NCI-H1105 treated with DMSO at 0.1 percent for 48 hours (cell line): ENCODE measurements at regions not wholly inside any gene's neighbourhood (a gene's known extent, or its start where the extent isn't known, plus 50 kb on each side); places are given as distances from the start of the nearest gene placed in this dataset.

ENCODE experiments used
- DNase-seq: peaks from one replicate; lab custom pipeline; 2025; lab: John Stamatoyannopoulos, UW

DNA sequence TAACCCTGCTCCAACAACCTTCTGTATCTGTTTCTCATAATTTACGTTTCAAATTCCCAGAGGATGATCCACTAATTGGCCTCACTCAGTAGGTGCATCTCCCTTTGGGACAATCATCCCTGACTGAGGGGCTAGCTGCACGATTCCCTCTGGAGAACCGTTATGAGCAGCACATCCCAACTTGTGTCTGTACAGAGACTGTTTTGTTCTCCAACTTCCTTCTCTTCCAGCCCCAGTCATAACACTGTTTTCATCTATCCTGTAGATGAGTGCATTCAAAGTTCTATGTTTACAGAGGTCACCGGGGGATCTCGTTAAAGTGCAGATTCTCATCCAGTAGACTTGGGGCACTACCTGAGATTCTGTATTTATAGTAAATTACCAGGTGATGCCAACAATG lies 187.2 kb downstream of the REEP3 start:
- DNase-seq: no peak

DNA sequence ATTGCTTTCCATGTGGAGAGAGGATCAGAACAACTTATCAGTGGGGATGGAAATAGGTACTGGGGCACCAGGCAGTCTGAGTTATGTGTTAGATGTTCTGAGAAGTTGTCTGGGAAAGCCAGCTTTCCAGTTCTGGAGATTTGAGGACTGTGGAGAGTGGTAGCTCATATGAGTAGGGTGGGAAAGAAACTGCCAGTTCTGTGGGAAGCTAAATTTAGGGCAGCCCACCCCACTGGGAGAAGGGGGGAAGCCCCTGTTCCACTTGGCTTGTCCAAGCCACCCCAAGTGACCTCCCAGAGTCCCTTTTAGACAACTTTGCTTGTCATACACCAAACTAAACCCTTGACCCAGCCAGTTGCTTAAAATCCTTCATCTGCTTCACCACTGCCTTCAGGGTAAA lies 189.5 kb downstream of the REEP3 start:
- DNase-seq: no peak

DNA sequence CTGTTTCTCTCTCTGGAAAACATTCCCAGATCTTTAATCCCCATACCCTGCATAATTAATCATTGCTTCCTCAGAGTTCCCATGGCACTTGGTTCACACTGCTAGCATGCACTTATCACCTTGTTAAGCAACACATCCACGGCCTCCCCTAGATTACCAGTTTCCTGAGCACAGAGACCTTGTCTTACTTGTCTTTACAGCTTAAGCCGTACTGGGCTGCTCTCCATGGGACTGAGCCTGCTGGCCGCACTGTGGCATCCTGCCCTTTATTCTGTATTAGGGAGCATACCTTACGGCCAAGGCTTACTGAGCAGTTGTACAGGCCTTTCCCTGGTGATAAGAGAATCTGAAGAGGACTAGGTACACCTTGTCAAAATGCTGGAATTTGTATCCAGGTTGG lies 190.2 kb downstream of the REEP3 start:
- no peak for DNase-seq

DNA sequence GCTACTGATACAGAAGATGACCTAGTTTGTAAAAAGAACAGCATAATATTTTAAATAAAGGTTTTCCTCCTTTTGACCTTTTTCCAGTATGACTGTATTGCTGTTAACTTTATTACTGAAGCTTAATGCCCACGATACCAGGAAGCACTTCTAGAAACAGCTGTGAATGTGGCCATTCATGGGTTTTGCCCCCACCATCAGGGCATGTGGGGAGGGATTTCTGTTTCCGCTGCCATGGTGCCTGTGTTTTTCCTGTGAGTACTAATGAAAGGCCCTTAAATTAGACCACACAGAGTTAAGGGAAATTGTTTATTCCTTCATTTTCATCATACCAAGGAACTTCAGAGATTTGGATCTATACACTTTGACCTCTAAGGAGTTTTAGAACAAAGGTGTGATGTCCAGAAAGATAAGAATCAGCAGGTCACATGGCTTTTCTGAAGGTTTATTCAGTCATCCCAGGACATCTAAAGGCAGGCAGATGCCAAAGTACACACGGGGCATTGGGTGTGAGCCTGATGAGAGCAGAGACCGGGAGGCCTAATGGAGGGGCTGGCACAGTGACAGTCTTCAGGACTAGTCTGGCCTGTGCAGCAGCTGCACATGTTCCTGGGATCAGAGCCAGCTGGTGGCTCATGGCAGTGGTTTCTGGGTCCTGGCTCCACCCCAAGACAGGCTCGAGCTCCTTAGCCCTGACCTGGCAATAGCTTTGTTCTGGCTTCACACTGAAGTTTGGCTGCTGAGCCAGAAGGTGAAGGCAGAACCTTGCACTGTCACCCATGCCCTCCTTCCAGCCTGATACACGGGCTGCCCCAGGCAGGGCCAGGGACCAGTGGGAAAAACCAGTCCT lies 190.9 kb downstream of the REEP3 start:
- peak; percentile 94 for DNase-seq

- DNase-seq: no peak
Measured at GRCh38 chr10:63712717-63713115, 191.5 kb downstream of the REEP3 start.

DNA sequence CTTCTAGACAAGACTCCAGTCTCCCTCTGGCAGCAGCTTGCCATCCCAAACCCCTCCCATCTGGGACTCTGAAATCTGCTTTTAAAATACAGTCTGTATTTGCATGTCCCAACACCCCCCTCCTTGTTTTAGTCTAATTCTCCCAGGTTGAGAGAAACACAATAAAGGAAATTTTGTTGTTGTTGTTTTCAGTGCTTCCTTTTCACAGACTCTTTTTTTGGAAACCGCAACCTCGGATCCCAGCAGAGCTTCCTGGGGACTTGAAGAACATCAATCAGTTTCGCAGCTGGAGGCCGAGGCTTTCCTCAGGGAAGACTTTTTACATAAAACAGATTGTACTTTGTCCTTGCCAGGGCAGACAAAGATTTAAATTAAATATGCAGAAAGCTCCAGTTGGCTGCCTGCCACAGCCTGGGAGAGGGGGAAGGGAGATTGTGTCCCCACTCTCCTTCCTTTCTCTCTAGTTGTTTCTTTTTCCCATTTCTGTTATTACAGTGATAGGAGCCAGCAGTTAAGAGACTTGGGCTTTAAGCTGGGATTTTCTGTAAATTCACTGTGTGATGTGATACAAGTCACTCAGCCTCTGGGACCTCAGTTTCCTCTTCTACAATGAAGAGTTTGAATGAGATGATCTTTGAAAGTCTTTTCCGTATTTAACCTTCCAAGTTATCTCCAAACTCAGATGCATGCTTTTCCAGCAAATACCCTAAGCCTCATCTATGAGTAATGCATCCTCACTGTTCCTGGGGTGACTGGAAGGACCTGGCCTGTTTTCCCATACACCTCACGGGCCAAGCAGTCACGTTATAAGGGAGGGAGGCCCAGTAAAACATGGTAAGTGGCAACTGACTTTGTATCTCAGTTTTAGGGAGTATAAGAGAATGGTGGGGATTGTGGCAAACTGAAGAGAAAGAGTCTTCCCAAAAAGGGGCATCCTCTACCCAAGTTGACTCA lies 192.3 kb downstream of the REEP3 start:
- DNase-seq: peak; percentile 68

- DNase-seq: no peak
Measured at GRCh38 chr10:63716016-63716580, 194.9 kb downstream of the REEP3 start.

DNA sequence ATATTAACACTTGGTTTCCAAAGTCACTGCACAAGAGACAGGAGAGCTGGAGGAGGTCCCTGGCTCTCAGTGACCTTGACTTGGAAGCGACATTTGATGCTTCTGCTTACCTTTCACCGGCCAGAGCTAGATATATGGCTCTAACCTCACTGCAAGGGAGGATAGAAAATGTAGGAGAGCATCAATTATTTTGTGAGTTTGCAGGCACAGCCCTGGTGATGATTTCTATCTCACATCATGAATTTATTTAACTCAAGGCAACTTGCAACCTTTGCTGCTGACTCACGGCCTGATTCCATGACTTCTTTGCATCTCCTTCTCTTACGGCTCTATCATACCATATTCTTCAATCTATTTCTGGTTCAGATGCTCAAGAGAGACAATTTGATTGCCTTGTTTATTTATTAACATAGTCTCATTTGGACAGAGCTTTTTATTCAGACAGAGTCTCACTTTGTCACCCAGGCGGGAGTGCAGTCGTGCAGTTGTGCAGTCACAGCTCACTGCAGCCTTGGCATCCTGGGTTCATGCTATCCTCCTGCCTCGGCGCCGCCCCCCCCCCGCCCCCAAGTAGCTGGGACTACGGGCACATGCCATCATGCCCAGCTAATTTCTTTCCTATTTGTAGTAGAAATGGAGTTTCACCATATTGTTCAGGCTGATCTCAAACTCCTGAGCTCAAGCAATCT lies 196.0 kb downstream of the REEP3 start:
- no peak for DNase-seq

DNA sequence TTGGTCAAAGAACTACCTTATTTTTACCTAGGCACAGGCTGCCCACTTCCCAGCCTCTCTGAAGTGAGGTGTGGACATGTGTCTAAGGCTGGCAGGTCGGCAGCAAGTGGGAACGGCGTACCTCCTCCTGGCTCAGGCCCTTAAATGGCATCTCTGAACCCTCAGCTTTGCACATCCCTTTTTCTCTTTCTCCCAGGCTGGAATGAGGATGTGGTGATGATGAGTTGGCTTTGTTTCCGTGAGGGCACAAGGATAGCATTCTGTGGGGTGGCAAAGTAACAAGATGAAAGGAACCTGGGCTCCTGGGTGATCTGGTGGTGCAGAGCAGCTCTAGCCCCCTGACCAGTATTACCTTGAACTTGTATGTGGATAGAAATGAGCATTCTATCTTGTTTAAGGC lies 196.8 kb downstream of the REEP3 start:
- DNase-seq: no peak

- DNase-seq: no peak
Measured at GRCh38 chr10:63718421-63718820, 197.2 kb downstream of the REEP3 start.

- no peak for DNase-seq
Measured at GRCh38 chr10:63719226-63719856, 198.1 kb downstream of the REEP3 start.

DNA sequence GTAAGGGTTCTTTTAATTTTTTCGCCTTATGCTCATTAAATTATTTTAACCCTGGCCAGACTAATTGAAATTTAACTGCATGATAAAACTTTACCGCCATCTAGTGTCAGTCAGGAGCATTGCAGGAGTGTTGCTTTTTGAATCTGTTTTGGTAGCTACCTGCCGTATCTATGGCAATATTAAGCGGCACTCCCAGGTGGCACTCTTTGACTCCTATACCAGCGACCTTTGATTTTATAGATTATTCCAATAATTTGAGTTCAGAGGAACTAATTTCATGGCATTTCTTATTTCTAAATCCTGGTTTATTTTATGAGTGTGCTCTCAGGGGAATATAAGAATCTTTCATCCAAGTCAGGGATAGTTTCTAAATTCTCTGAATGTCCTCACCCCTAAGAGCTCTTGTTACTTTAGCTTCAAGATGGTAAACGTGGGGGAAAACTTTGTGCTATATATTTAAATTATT lies 198.9 kb downstream of the REEP3 start:
- DNase-seq: peak; percentile 75

DNA sequence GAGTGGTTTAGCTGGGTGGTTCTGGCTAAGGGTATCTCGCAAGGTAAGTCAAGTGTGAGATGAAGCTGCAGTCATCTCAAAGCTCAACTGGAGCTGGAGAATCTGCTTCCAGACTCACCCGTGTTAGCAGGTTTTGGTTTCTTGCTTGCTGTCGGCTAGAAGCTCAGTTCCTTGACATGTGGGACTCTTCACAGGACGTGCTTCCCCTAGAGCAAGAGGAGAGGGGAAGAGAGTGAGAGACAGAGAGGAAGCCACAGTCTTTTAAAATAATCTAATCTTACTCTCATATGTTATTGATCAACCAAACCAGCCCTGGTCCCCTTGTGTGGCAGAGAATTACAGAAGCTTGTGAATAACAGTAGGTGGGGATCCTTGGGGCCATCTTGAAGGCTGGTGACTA lies 199.5 kb downstream of the REEP3 start:
- no peak for DNase-seq

GRCh38 chr10:63722537-63722936 lies 201.3 kb downstream of the REEP3 start:
- DNase-seq: no peak

DNA sequence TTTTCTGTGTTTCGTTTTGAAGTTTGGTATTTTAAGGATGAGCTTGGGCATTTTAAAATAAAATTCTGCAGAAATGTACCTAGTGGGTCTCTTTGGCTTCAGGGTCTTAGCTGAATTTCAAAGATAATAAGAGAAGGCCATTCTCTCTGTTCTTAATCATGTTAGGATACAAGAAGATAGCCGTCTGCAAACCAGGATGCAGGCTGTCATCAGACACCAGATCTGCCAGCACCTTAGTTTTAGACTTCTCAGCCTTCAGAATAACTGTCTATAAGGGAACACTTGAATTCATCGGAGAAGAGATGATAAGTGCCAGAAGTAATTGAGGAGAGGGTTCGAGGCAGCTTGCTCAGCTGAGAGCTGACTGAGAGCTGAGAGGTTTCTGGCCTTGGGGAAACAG lies 202.1 kb downstream of the REEP3 start:
- no peak for DNase-seq

DNA sequence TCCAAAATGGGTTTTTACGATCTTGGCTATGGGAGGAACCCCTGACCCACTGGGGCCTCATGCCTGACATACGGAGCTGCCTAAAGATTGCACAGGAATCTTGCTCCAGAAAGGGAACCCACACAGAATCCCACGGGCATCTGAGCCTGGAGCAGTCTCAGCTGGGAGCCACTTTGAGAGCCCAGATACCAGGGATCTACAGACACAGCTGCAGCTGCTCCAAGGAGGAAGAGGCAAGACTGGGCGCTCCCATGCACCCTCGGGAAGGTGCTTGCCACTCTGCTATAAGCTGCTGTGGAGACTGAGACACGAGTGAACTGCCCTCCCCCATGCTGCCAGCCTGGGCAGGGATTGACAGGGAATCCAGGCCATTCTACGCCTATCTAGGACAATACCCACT lies 202.5 kb downstream of the REEP3 start:
- DNase-seq: no peak

DNA sequence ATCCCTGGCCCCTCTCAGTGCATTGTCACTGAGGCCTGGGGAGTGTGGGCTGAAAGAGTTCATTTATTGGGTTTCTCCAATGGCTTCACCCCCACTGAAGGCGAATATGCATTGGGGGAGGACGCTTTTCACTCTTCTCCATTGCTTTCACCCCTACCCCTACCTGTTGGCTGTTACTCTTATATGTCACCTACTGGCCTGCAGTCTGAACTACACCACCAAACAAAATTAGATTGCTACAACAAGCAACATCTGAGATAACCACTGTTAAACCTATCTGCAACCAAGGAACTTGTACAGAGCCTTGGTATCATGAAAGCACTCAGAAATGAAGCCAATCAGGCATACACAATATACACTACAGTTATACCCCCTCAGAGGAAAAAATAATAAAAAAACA lies 203.7 kb downstream of the REEP3 start:
- no peak for DNase-seq

- no peak for DNase-seq
Measured at GRCh38 chr10:63726867-63727266, 205.7 kb downstream of the REEP3 start.

DNA sequence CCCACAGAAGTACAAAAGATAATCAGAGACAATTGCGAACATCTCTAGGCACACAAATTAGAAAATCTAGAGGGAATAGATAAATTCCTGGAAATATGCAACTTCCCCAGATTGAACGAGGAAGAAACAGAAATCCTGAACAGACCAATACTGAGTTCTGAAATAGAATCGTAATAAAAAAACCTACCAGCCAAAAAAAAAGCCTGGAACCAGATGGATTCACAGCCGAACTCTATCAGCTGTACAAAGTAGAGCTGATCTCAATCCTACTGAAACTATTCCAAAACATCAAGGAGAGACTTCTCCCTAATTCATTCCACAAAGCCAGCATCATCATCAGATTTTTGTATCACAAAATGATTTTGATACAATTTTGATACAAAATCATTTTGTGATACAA lies 206.4 kb downstream of the REEP3 start:
- no peak for DNase-seq

DNA sequence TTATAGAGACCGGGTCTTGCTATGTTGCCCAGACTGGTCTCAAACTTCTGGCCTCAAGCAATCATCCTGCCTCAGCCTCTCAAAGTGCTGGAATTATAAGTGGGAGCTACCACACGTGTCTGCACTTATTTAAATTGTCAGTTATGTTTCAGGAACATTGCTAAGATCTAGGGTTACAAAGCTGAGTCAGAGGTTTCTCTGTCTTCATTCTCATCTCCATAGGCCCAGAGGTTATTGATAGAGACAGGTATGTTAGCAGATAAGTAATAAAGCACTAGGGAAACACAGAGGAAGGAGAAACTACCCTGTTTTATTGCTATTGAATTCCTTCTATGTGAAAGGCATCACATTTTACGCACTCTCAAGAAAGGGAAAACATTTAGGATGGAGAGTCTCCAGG lies 214.1 kb downstream of the REEP3 start:
- DNase-seq: no peak

DNA sequence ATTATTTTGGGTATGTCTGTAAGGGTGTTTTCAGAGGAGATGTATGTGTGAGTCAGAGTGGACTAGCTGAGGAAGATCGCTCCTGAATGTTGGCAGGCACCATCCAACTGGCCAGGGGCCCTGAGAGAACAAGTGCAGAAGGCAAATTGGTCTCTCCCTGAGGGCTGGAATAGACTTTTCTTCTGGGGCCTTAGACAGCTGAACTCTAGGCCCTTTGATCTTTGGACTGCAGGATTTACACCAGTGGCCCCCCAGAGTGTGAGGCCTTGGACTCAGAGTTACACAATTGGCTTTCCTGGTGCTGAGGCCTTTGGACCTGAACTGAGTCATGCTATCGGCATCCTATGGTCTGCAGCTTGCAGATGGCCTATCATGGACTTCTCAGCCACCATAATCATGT lies 217.2 kb downstream of the REEP3 start:
- DNase-seq: no peak
